ENCODE measurements at regions not wholly inside any gene's neighbourhood (a gene's known extent, or its start where the extent isn't known, plus 50 kb on each side); places are given as distances from the start of the nearest gene placed in this dataset.

- no TSS peak for BruUV-seq (replicated peaks)
Measured at GRCh38 chr4:30181918-30182317, 538.3 kb upstream of the PCDH7 start.

More at GRCh38 chr4:30181918-30182317, 538.3 kb upstream of the PCDH7 start:
- H3K36me3 ChIP-seq (ENCODE audit: control insufficient read depth in 1 of 2, insufficient read depth in 2 of 2, low read length in 2 of 2): no peaks in the 10 kb centered on the region
- no peaks in the 10 kb centered on the region for H3K27me3 ChIP-seq (ENCODE audit: insufficient read depth, low read length)
- ATAC-seq (no peak), DNase-seq (ENCODE audit: low read depth, low spot score) (no peak)
- ChIA-PET POLR2A (no interaction called here), CTCF (no interaction called here), RAD21 (ENCODE audit: low non-redundant PET in 1 of 2, low total read pairs in 2 of 2, uncharacterized antibody in 2 of 2, unreplicated experiment in 2 of 2) (no interaction called here)
- H3K9ac ChIP-seq (ENCODE audit: low read length): no peak overlapping the region
- no peaks in the 10 kb centered on the region for H4K20me1 ChIP-seq (ENCODE audit: insufficient read depth)
- no peak overlapping the region for H3K4me3 ChIP-seq (replicated peaks in 1 of 2; ENCODE audit: low read depth in 1 of 2, low read length in 2 of 2)
- no peaks in the 10 kb centered on the region; the same call in 1 of the 2 replicates for H3K9me2 ChIP-seq (ENCODE audit: insufficient read depth)
- H3K79me2 ChIP-seq (ENCODE audit: insufficient read depth, low read length): no peaks in the 10 kb centered on the region
- peaks cover 0 to 11% of the 10 kb centered on the region in 2 experiments; a peak in 3 of 4 replicates for H3K4me1 ChIP-seq (ENCODE audit: control insufficient read depth in 1 of 2, insufficient read depth in 2 of 2, low read length in 2 of 2)
- TF ChIP-seq, protein P1, sequence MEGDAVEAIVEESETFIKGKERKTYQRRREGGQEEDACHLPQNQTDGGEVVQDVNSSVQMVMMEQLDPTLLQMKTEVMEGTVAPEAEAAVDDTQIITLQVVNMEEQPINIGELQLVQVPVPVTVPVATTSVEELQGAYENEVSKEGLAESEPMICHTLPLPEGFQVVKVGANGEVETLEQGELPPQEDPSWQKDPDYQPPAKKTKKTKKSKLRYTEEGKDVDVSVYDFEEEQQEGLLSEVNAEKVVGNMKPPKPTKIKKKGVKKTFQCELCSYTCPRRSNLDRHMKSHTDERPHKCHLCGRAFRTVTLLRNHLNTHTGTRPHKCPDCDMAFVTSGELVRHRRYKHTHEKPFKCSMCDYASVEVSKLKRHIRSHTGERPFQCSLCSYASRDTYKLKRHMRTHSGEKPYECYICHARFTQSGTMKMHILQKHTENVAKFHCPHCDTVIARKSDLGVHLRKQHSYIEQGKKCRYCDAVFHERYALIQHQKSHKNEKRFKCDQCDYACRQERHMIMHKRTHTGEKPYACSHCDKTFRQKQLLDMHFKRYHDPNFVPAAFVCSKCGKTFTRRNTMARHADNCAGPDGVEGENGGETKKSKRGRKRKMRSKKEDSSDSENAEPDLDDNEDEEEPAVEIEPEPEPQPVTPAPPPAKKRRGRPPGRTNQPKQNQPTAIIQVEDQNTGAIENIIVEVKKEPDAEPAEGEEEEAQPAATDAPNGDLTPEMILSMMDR (IDR thresholded peaks at IDR 0.05 in 2 of 3, conservative IDR thresholded peaks at IDR 0.05 in 1 of 3; ENCODE audit: borderline replicate concordance in 1 of 3, insufficient read depth in 1 of 3, low read depth in 2 of 3, low read length in 2 of 3): no peak
- TF ChIP-seq JUND (IDR thresholded peaks at IDR 0.05) (no peak), REST (IDR thresholded peaks at IDR 0.05; ENCODE audit: low read depth) (no peak), CBX3 (IDR thresholded peaks at IDR 0.05; ENCODE audit: low read depth) (no peak), FOSL1 (IDR thresholded peaks at IDR 0.05; ENCODE audit: low read depth) (no peak), EZH2phosphoT487 (IDR thresholded peaks at IDR 0.05; ENCODE audit: borderline replicate concordance) (no peak), TCF7L2 (IDR thresholded peaks at IDR 0.05; ENCODE audit: borderline replicate concordance, extremely low read depth, insufficient read depth, insufficient read length) (no peak)
- peak overlapping the region; percentile 79 for H2AFZ ChIP-seq (ENCODE audit: low read depth, low read length, poor library complexity, severe bottlenecking)
- no peak overlapping the region for H3K27ac ChIP-seq (ENCODE audit: low read depth, low read length)
- H3K9me3 ChIP-seq (ENCODE audit: control insufficient read depth in 1 of 2, insufficient read depth in 1 of 2, low read depth in 1 of 2, low read length in 2 of 2): no peaks in the 10 kb centered on the region
- intact Hi-C loops (cut with micrococcal nuclease): no loop called here
- H3K4me2 ChIP-seq (ENCODE audit: low read length): peak overlapping the region; percentile 24; the same call in 1 of the 2 replicates

Measured in HCT116 (cell line).